ENCODE measurements at regions not wholly inside any gene's neighbourhood (a gene's known extent, or its start where the extent isn't known, plus 50 kb on each side); places are given as distances from the start of the nearest gene placed in this dataset.
"Not testable (repeated sequence)": the region's sequence is repeated elsewhere in the genome, so short reads cannot be mapped to it uniquely, and the experiment has no call there.

GRCh38 chr13:76329866-76330580, 556.2 kb downstream of the KCTD12 start:
- no peaks in the 10 kb centered on the region for H3K27me3 Mint-ChIP-seq (ENCODE audit: low read depth)
- H3K4me1 Mint-ChIP-seq (ENCODE audit: low read depth): no peaks in the 10 kb centered on the region
- no peaks in the 10 kb centered on the region for H3K36me3 Mint-ChIP-seq (ENCODE audit: low read depth)
- H3K4me3 Mint-ChIP-seq: no peak overlapping the region
- no peak overlapping the region for H3K27ac Mint-ChIP-seq
- no peak for DNase-seq (ENCODE audit: low spot score)
- no peaks in the 10 kb centered on the region for H3K9me3 Mint-ChIP-seq

- Mint-ChIP-seq H3K27me3 (ENCODE audit: low read depth) (no peaks in the 10 kb centered on the region), H3K36me3 (ENCODE audit: low read depth) (no peaks in the 10 kb centered on the region), H3K4me3 (no peak overlapping the region), H3K9me3 (no peaks in the 10 kb centered on the region), H3K4me1 (ENCODE audit: low read depth) (no peaks in the 10 kb centered on the region), H3K27ac (no peak overlapping the region)
- DNase-seq (ENCODE audit: low spot score): no peak
Observed at GRCh38 chr13:76329004-76329403, 557.2 kb downstream of the KCTD12 start.

GRCh38 chr13:76326343-76326742, 559.9 kb downstream of the KCTD12 start:
- no peaks in the 10 kb centered on the region for H3K36me3 Mint-ChIP-seq (ENCODE audit: low read depth)
- H3K27me3 Mint-ChIP-seq (ENCODE audit: low read depth): no peaks in the 10 kb centered on the region
- no peak for DNase-seq (ENCODE audit: low spot score)
- no peak overlapping the region for H3K27ac Mint-ChIP-seq
- no peak overlapping the region for H3K4me3 Mint-ChIP-seq
- no peaks in the 10 kb centered on the region for H3K9me3 Mint-ChIP-seq
- H3K4me1 Mint-ChIP-seq (ENCODE audit: low read depth): no peaks in the 10 kb centered on the region

- no peaks in the 10 kb centered on the region for H3K9me3 Mint-ChIP-seq
- H3K4me1 Mint-ChIP-seq (ENCODE audit: low read depth): no peaks in the 10 kb centered on the region
- no peak for DNase-seq (ENCODE audit: low spot score)
- no peaks in the 10 kb centered on the region for H3K27me3 Mint-ChIP-seq (ENCODE audit: low read depth)
- H3K36me3 Mint-ChIP-seq (ENCODE audit: low read depth): no peaks in the 10 kb centered on the region
- no peak overlapping the region for H3K27ac Mint-ChIP-seq
- no peak overlapping the region for H3K4me3 Mint-ChIP-seq
Observed at GRCh38 chr13:76319921-76320320, 566.3 kb downstream of the KCTD12 start.

- DNase-seq (ENCODE audit: low spot score): no peak
- Mint-ChIP-seq H3K36me3 (ENCODE audit: low read depth) (no peaks in the 10 kb centered on the region), H3K27me3 (ENCODE audit: low read depth) (no peaks in the 10 kb centered on the region), H3K4me3 (no peak overlapping the region), H3K27ac (no peak overlapping the region), H3K9me3 (no peaks in the 10 kb centered on the region), H3K4me1 (ENCODE audit: low read depth) (no peaks in the 10 kb centered on the region)
Observed at GRCh38 chr13:76316998-76317527, 569.1 kb downstream of the KCTD12 start.

- H3K27ac Mint-ChIP-seq: no peak overlapping the region
- no peaks in the 10 kb centered on the region for H3K27me3 Mint-ChIP-seq (ENCODE audit: low read depth)
- H3K9me3 Mint-ChIP-seq: no peaks in the 10 kb centered on the region
- no peaks in the 10 kb centered on the region for H3K36me3 Mint-ChIP-seq (ENCODE audit: low read depth)
- DNase-seq (ENCODE audit: low spot score): no peak
- no peak overlapping the region for H3K4me3 Mint-ChIP-seq
- no peaks in the 10 kb centered on the region for H3K4me1 Mint-ChIP-seq (ENCODE audit: low read depth)
Observed at GRCh38 chr13:76314495-76314894, 571.7 kb downstream of the KCTD12 start.

- Mint-ChIP-seq H3K27me3 (ENCODE audit: low read depth) (no peaks in the 10 kb centered on the region), H3K4me3 (no peak overlapping the region), H3K27ac (no peak overlapping the region), H3K9me3 (no peaks in the 10 kb centered on the region), H3K4me1 (ENCODE audit: low read depth) (no peaks in the 10 kb centered on the region), H3K36me3 (ENCODE audit: low read depth) (no peaks in the 10 kb centered on the region)
- DNase-seq (ENCODE audit: low spot score): no peak
Observed at GRCh38 chr13:76307142-76307541, 579.1 kb downstream of the KCTD12 start.

- no peak for DNase-seq (ENCODE audit: low spot score)
- H3K4me3 Mint-ChIP-seq: no peak overlapping the region
- no peak overlapping the region for H3K27ac Mint-ChIP-seq
- no peaks in the 10 kb centered on the region for H3K9me3 Mint-ChIP-seq
- no peaks in the 10 kb centered on the region for H3K4me1 Mint-ChIP-seq (ENCODE audit: low read depth)
- no peaks in the 10 kb centered on the region for H3K27me3 Mint-ChIP-seq (ENCODE audit: low read depth)
- H3K36me3 Mint-ChIP-seq (ENCODE audit: low read depth): no peaks in the 10 kb centered on the region
Observed at GRCh38 chr13:76300688-76301087, 585.5 kb downstream of the KCTD12 start.

GRCh38 chr13:76297331-76297730, 588.9 kb downstream of the KCTD12 start:
- Mint-ChIP-seq H3K27ac (no peak overlapping the region), H3K4me3 (no peak overlapping the region), H3K36me3 (ENCODE audit: low read depth) (no peaks in the 10 kb centered on the region), H3K4me1 (ENCODE audit: low read depth) (no peaks in the 10 kb centered on the region), H3K9me3 (no peaks in the 10 kb centered on the region), H3K27me3 (ENCODE audit: low read depth) (no peaks in the 10 kb centered on the region)
- no peak for DNase-seq (ENCODE audit: low spot score)

- no peak for DNase-seq (ENCODE audit: low spot score)
- Mint-ChIP-seq H3K27me3 (ENCODE audit: low read depth) (no peaks in the 10 kb centered on the region), H3K4me1 (ENCODE audit: low read depth) (no peaks in the 10 kb centered on the region), H3K36me3 (ENCODE audit: low read depth) (no peaks in the 10 kb centered on the region), H3K4me3 (no peak overlapping the region), H3K9me3 (no peaks in the 10 kb centered on the region), H3K27ac (no peak overlapping the region)
Observed at GRCh38 chr13:76296751-76297150, 589.5 kb downstream of the KCTD12 start.

GRCh38 chr13:76295020-76295419, 591.2 kb downstream of the KCTD12 start:
- not testable (repeated sequence) for H3K27ac Mint-ChIP-seq; H3K36me3 Mint-ChIP-seq (ENCODE audit: low read depth); H3K27me3 Mint-ChIP-seq (ENCODE audit: low read depth); H3K9me3 Mint-ChIP-seq; H3K4me1 Mint-ChIP-seq (ENCODE audit: low read depth); H3K4me3 Mint-ChIP-seq; DNase-seq (ENCODE audit: low spot score)

- no peak overlapping the region for H3K4me3 Mint-ChIP-seq
- H3K27ac Mint-ChIP-seq: no peak overlapping the region
- H3K27me3 Mint-ChIP-seq (ENCODE audit: low read depth): no peaks in the 10 kb centered on the region
- no peak for DNase-seq (ENCODE audit: low spot score)
- H3K4me1 Mint-ChIP-seq (ENCODE audit: low read depth): no peaks in the 10 kb centered on the region
- no peaks in the 10 kb centered on the region for H3K9me3 Mint-ChIP-seq
- no peaks in the 10 kb centered on the region for H3K36me3 Mint-ChIP-seq (ENCODE audit: low read depth)
Observed at GRCh38 chr13:76293751-76294150, 592.5 kb downstream of the KCTD12 start.

- no peak for DNase-seq (ENCODE audit: low spot score)
- Mint-ChIP-seq H3K36me3 (ENCODE audit: low read depth) (no peaks in the 10 kb centered on the region), H3K9me3 (no peaks in the 10 kb centered on the region), H3K4me1 (ENCODE audit: low read depth) (no peaks in the 10 kb centered on the region), H3K27me3 (ENCODE audit: low read depth) (no peaks in the 10 kb centered on the region), H3K27ac (no peak overlapping the region), H3K4me3 (no peak overlapping the region)
Observed at GRCh38 chr13:76293346-76293745, 592.9 kb downstream of the KCTD12 start.

- no peaks in the 10 kb centered on the region for H3K9me3 Mint-ChIP-seq
- no peak overlapping the region for H3K27ac Mint-ChIP-seq
- no peak for DNase-seq (ENCODE audit: low spot score)
- H3K36me3 Mint-ChIP-seq (ENCODE audit: low read depth): no peaks in the 10 kb centered on the region
- H3K27me3 Mint-ChIP-seq (ENCODE audit: low read depth): no peaks in the 10 kb centered on the region
- no peaks in the 10 kb centered on the region for H3K4me1 Mint-ChIP-seq (ENCODE audit: low read depth)
- H3K4me3 Mint-ChIP-seq: no peak overlapping the region
Observed at GRCh38 chr13:76292726-76293125, 593.5 kb downstream of the KCTD12 start.

- no peaks in the 10 kb centered on the region for H3K27me3 Mint-ChIP-seq (ENCODE audit: low read depth)
- DNase-seq (ENCODE audit: low spot score): no peak
- H3K4me1 Mint-ChIP-seq (ENCODE audit: low read depth): no peaks in the 10 kb centered on the region
- H3K36me3 Mint-ChIP-seq (ENCODE audit: low read depth): no peaks in the 10 kb centered on the region
- no peak overlapping the region for H3K27ac Mint-ChIP-seq
- no peak overlapping the region for H3K4me3 Mint-ChIP-seq
- H3K9me3 Mint-ChIP-seq: no peaks in the 10 kb centered on the region
Observed at GRCh38 chr13:76292031-76292430, 594.2 kb downstream of the KCTD12 start.
